ENCODE measurements at regions not wholly inside any gene's neighbourhood (a gene's known extent, or its start where the extent isn't known, plus 50 kb on each side); places are given as distances from the start of the nearest gene placed in this dataset.

- no peak for DNase-seq (ENCODE audit: insufficient read length, low spot score, missing footprints)
- no peaks in the 10 kb centered on the region for H4K20me1 ChIP-seq (ENCODE audit: insufficient read depth, low read length)
- H3K36me3 ChIP-seq (ENCODE audit: insufficient read depth, low read length): no peaks in the 10 kb centered on the region
- H2AFZ ChIP-seq (ENCODE audit: low read length): no peak overlapping the region
- H3K9me3 ChIP-seq (ENCODE audit: low read depth, low read length): no peaks in the 10 kb centered on the region
- H3K79me2 ChIP-seq (ENCODE audit: insufficient read depth, low read length): no peaks in the 10 kb centered on the region
- H3K27ac ChIP-seq (ENCODE audit: low read depth, low read length): no peak overlapping the region
- H3K4me1 ChIP-seq (ENCODE audit: insufficient read depth, low read length): no peaks in the 10 kb centered on the region
- H3K27me3 ChIP-seq (ENCODE audit: insufficient read depth, low read length): no peaks in the 10 kb centered on the region
- H3K4me3 ChIP-seq (ENCODE audit: insufficient read depth, low read length): no peak overlapping the region
- H3K4me2 ChIP-seq (ENCODE audit: insufficient read depth, low read length): no peak overlapping the region
- TF ChIP-seq CTCF (IDR thresholded peaks at IDR 0.05; ENCODE audit: extremely low read depth, low read depth, low read length): no peak
These were observed 578.1 kb downstream of the AJAP1 start for GRCh38 chr1:5232537-5232936.

- Histone ChIP-seq H3K36me3 (ENCODE audit: insufficient read depth, low read length) (no peaks in the 10 kb centered on the region), H3K4me2 (ENCODE audit: insufficient read depth, low read length) (no peak overlapping the region), H3K4me3 (ENCODE audit: insufficient read depth, low read length) (no peak overlapping the region), H4K20me1 (ENCODE audit: insufficient read depth, low read length) (no peaks in the 10 kb centered on the region), H3K27ac (ENCODE audit: low read depth, low read length) (no peak overlapping the region), H3K4me1 (ENCODE audit: insufficient read depth, low read length) (no peaks in the 10 kb centered on the region), H3K27me3 (ENCODE audit: insufficient read depth, low read length) (no peaks in the 10 kb centered on the region), H3K79me2 (ENCODE audit: insufficient read depth, low read length) (no peaks in the 10 kb centered on the region), H3K9me3 (ENCODE audit: low read depth, low read length) (no peaks in the 10 kb centered on the region), H2AFZ (ENCODE audit: low read length) (no peak overlapping the region)
- DNase-seq (ENCODE audit: insufficient read length, low spot score, missing footprints): no peak
- TF ChIP-seq CTCF (IDR thresholded peaks at IDR 0.05; ENCODE audit: extremely low read depth, low read depth, low read length): no peak
These were observed 577.3 kb downstream of the AJAP1 start for GRCh38 chr1:5231541-5232315.

GRCh38 chr1:5227114-5227513 is 572.7 kb downstream of the AJAP1 start:
- no peaks in the 10 kb centered on the region for H3K27me3 ChIP-seq (ENCODE audit: insufficient read depth, low read length)
- H4K20me1 ChIP-seq (ENCODE audit: insufficient read depth, low read length): no peaks in the 10 kb centered on the region
- H3K36me3 ChIP-seq (ENCODE audit: insufficient read depth, low read length): no peaks in the 10 kb centered on the region
- DNase-seq (ENCODE audit: insufficient read length, low spot score, missing footprints): no peak
- H3K79me2 ChIP-seq (ENCODE audit: insufficient read depth, low read length): no peaks in the 10 kb centered on the region
- H3K4me1 ChIP-seq (ENCODE audit: insufficient read depth, low read length): no peaks in the 10 kb centered on the region
- no peaks in the 10 kb centered on the region for H3K9me3 ChIP-seq (ENCODE audit: low read depth, low read length)
- H3K4me2 ChIP-seq (ENCODE audit: insufficient read depth, low read length): no peak overlapping the region
- no peak for TF ChIP-seq CTCF (IDR thresholded peaks at IDR 0.05; ENCODE audit: extremely low read depth, low read depth, low read length)
- no peak overlapping the region for H3K4me3 ChIP-seq (ENCODE audit: insufficient read depth, low read length)
- H3K27ac ChIP-seq (ENCODE audit: low read depth, low read length): no peak overlapping the region
- no peak overlapping the region for H2AFZ ChIP-seq (ENCODE audit: low read length)

GRCh38 chr1:5225707-5226704 is 571.6 kb downstream of the AJAP1 start:
- H3K36me3 ChIP-seq (ENCODE audit: insufficient read depth, low read length): no peaks in the 10 kb centered on the region
- no peak overlapping the region for H3K4me2 ChIP-seq (ENCODE audit: insufficient read depth, low read length)
- no peak overlapping the region for H2AFZ ChIP-seq (ENCODE audit: low read length)
- H3K4me1 ChIP-seq (ENCODE audit: insufficient read depth, low read length): no peaks in the 10 kb centered on the region
- DNase-seq (ENCODE audit: insufficient read length, low spot score, missing footprints): no peak
- H3K9me3 ChIP-seq (ENCODE audit: low read depth, low read length): no peaks in the 10 kb centered on the region
- H4K20me1 ChIP-seq (ENCODE audit: insufficient read depth, low read length): no peaks in the 10 kb centered on the region
- no peaks in the 10 kb centered on the region for H3K79me2 ChIP-seq (ENCODE audit: insufficient read depth, low read length)
- H3K27me3 ChIP-seq (ENCODE audit: insufficient read depth, low read length): no peaks in the 10 kb centered on the region
- H3K4me3 ChIP-seq (ENCODE audit: insufficient read depth, low read length): no peak overlapping the region
- no peak overlapping the region for H3K27ac ChIP-seq (ENCODE audit: low read depth, low read length)
- TF ChIP-seq CTCF (IDR thresholded peaks at IDR 0.05; ENCODE audit: extremely low read depth, low read depth, low read length): no peak
